ACHN (cell line): ENCODE measurements at regions not wholly inside any gene's neighbourhood (a gene's known extent, or its start where the extent isn't known, plus 50 kb on each side); places are given as distances from the start of the nearest gene placed in this dataset.

Source experiments
- DNase-seq: peaks from one replicate; pipeline ENCODE4 v3.0.0-alpha.2; 2015
- in situ Hi-C: cut with HindIII; loops from 2 replicates; pipeline ENCODE4 v1.10.0; 2017; ENCODE audit warnings: low sequenced_read_pairs, low pct_ligation_motif_present, low pct_unique_long_range_greater_than_20kb

DNA sequence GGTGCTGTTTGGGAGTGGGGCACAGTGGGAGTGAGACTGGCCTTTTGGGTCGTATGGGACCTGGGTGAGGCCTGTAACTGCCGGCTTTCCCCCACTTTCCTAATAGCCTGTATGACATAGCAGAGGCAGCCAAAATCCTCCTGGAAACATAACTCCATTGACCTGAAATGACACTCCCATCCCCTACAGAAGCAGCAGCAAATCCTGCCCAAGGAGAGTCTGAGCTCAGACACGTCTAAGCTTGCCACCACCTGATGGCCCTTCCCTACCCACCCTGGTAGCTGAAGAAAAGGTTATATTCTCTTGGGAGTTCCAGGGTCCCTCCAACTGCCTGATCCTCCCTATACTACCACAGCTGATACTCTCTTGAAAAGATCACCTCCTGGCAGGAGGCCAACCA is 179.8 kb upstream of the ARRDC3 start:
- in situ Hi-C loops = no loop called here
- DNase-seq = no peak

GRCh38 chr5:91541696-91542095 is 158.6 kb upstream of the ARRDC3 start:
- in situ Hi-C loops = no loop called here
- peak; percentile 16 for DNase-seq

DNA sequence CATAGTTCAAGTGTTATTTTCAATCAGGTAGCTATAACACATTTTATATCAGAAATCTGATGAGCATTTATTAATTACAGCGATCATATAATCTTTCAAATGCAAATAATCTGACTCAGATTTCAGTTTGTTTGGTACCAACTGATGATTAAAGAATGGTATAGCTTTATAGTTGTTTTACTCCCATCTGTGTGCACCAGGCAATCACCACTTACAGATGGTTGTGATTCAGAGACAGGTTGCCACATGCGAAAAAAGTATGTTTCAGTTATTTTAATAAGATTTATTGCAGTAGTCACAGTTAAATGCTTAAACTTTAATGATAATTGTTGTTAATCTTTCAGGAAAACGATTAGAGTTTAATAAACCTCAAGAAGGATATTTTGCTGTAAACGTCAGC is 155.1 kb upstream of the ARRDC3 start:
- no peak for DNase-seq
- in situ Hi-C loops = no loop called here

GRCh38 chr5:91535499-91535898 is 152.4 kb upstream of the ARRDC3 start:
- DNase-seq = no peak
- in situ Hi-C loops = no loop called here

- no peak for DNase-seq
- in situ Hi-C loops = no loop called here
Measured at GRCh38 chr5:91534332-91534731, 151.2 kb upstream of the ARRDC3 start.

DNA sequence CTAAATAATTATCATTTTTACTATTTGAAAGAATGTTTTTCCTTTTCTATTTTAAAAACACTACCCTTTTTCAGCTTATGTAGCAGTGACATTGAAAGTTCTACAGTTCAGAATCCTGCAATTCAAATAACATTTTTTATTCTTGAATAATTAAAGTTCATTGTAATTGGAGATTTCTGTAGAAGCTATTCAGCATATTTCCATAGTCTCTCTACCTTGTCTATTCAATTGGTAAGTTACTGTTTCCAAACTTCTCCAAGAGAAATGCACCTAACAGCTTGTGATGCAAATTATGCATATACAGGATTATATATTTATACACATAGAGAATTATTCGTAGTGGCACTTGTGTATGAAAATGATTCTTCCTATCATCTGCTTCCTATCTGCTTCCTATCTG is 149.7 kb upstream of the ARRDC3 start:
- DNase-seq = no peak
- in situ Hi-C loops = no loop called here

DNA sequence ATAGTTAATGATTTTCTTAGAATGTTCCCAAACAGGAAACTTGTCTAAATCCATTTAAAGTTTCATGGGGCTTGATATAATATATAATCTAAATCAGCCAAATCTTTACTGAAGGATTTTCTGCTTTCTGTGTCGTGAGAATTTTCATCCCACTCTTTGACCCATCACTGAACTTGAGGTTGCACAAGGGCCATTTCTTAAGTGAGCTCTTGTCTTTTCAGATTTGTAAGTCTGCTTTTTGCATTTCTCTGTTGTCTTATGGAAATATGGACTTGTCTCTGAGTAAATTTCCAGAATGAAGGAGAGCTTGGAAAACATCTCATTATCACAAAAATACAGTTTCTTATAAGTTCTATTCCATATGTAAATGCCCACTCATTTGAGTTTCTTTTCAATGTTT is 149.2 kb upstream of the ARRDC3 start:
- in situ Hi-C loops = no loop called here
- no peak for DNase-seq

DNA sequence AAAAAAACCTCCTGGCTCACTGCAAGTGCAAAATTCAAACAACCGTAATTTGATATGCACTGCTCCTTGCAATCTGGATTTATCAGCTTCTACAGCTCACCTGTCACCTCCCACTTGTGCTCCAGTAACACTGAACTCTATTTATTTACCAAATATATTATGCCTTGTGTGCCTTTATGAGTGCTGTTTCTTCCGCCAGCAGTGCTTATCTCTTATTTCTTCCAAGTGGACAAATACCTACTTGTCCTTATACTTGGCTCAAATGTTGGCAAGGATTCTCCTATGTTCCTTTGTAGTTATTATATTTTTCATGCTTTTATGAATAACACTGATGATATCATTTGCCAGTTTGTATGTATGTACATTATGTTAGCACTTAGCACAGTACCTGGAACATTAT is 145.7 kb upstream of the ARRDC3 start:
- no peak for DNase-seq
- in situ Hi-C loops = no loop called here

GRCh38 chr5:91521785-91522184 is 138.7 kb upstream of the ARRDC3 start:
- in situ Hi-C loops = no loop called here
- DNase-seq = no peak

DNA sequence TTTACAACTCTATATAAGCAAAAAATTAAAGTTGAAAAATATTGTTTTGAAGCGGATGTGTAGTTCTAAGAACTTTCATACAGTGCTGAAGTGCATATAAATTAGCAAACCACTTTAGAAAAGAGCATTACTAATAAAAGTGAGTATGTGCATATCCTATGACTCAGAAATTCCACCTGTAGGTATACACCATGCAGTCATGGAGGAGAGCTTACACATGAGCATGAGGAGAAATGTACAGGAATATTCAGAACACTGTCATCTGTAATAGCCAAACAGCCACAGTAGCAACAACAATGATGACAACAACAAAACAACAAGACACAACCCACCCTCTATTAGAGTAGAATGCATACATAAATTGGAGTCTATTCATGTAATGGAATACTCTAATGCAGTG is 138.2 kb upstream of the ARRDC3 start:
- no peak for DNase-seq
- in situ Hi-C loops = no loop called here

GRCh38 chr5:91514400-91514799 is 131.3 kb upstream of the ARRDC3 start:
- no peak for DNase-seq
- in situ Hi-C loops = no loop called here

DNA sequence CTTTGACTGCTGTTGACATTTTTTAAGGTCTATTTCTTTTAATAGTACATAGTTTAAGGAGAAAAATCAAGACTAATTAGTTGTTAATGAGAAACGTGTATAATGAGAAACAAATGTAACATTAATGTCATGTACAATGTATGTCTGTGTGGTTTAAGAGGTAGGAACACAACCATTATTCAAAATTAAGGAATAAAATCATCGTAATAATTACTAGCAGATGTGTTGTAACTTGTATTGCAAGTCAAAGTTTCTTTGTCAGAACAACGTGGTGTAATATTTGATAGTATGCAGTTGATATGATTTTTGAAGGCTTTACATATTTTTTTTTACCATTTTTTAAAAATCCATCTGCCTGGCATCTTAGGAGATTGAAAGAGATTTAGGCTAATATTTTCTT is 120.2 kb upstream of the ARRDC3 start:
- DNase-seq = no peak
- in situ Hi-C loops = no loop called here

DNA sequence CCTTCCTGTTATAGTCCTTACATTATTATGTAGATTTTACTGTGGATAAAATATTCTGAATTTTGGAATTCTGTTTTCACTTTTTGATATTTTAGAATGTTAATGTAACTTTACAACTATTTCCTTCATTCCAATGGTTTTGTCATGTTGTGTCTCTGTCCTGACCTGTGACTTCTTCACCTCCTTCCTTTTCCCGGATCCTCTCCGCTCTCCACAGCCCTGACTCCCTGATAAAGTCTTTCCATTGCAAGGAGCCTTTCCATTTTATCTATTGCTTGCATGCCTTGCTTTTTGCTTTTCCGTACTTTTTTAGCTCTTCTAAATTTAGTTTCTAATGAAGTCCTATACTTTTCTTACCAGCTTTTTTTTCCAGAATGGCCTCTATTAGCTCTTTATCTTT is 117.6 kb upstream of the ARRDC3 start:
- no peak for DNase-seq
- in situ Hi-C loops = no loop called here

DNA sequence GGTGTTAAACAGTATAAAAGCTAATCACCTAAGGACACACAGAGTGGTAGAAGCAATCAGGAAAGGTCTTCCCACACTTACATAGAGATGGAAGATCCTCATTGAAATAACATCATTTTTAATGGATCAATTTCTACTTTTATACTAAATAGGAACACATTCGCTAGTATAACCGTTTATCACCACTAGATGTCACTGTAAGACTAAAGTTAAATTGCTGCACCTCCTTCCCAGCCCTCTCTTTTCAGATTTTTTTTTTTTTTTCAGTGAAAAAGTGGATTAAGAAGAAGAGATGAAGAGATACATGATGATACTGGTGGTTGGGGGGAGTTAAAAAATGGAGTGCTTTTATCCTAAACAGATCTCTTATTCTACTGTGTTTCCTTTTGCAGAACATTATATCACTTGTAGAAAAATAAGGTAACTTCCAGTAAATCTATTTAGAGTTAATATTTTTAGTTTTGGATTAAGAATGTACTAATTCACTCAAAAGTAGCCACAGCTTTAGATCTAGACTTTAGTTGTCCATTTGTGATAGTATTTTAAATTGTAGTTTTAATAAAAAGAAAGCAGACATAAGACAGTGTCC is 116.9 kb upstream of the ARRDC3 start:
- in situ Hi-C loops = no loop called here

GRCh38 chr5:91495699-91496098 is 112.6 kb upstream of the ARRDC3 start:
- no peak for DNase-seq
- in situ Hi-C loops = no loop called here

More for the DNA sequence above, 116.9 kb upstream of the ARRDC3 start:
- DNase-seq = peak; percentile 60

- in situ Hi-C loops = no loop called here
- no peak for DNase-seq
Measured at GRCh38 chr5:91494447-91494996, 111.4 kb upstream of the ARRDC3 start.

GRCh38 chr5:91493086-91493485 is 110.0 kb upstream of the ARRDC3 start:
- in situ Hi-C loops = no loop called here
- DNase-seq = no peak

DNA sequence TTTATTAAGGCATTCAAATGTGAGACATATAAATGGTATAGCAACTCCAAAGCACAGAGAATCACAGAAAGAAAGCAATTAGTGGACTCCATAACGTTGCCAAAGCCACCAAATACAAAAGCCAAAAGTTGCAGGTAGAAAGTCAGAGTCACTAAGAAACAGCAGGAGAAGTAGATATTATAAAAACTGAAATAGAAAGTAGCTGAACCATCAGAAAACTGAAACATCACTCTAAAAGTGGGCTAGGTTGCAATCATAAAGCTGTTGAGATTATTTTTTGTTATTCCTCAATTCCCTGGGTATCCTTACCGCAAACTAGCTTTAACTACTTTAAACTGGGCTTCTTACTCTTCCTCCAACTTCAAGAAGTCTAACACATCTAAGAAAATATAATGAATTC is 108.1 kb upstream of the ARRDC3 start:
- no peak for DNase-seq
- in situ Hi-C loops = no loop called here

DNA sequence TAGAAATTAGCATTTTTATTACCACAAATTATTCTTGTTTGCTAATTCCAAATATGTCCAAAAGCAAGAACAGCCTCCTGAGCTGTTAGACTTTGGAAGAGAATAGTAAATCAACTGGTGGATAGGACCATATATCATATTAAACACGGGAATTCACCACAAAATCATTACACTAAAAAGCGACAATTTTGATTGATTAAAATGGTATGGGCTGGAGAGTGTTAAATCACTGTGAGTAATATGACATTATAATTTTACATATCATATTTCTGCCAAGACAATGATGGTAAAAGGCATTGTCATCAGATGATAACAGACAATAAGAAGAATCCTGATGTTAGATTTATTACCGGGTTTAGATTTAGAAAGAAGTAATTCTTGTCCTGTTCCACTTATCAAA is 107.2 kb upstream of the ARRDC3 start:
- in situ Hi-C loops = no loop called here
- no peak for DNase-seq

DNA sequence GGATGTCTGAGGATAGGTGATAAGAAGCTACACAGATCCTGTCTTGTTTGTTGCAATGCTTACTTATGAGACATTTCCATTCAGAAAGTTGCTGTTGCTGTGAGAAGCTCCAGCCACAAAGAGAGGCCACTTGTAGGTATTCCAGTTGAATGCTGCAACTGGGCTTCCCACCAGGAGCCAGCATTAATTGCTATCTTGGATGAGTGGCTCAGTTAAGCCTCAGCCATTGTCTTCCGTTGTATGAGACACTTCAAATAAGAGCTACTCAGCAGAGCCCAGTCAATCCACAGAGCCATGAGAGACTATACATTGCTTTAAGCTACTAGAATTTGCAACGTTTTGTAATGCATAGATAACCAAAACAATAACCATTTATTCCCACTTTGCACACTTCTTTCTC is 104.3 kb upstream of the ARRDC3 start:
- in situ Hi-C loops = no loop called here

GRCh38 chr5:91486638-91487037 is 103.5 kb upstream of the ARRDC3 start:
- no peak for DNase-seq
- in situ Hi-C loops = no loop called here

More for the DNA sequence above, 104.3 kb upstream of the ARRDC3 start:
- DNase-seq = no peak
